ENCODE measurements at regions not wholly inside any gene's neighbourhood (a gene's known extent, or its start where the extent isn't known, plus 50 kb on each side); places are given as distances from the start of the nearest gene placed in this dataset.

DNA sequence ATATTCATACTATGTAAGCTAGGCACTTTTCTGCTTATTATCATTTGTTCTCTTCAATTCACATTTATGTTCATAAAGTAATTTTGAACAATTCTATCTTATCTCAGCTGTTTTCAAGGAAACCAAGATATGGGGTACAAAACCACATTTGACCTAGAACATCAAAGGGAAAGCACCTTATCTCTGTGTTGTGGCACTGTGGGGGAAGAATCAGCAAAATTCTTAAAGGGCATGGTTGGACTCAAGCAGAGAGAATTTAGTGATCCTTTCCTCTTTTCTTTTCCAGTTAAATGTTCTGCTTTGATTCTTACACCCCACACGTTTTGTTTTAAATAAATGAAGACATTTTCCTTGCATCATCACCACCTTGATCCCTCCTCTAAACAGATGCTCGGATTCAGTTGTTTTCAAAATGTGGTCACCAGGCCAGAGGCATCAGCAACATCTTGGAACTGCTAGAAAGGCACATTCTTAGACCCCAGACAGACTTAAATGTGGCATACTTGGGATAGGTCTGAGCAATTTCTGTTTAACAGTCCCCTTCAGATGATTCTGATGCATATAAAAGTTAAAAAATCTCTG is 128.4 kb upstream of the TP63 start:
- POLR2A ChIA-PET, result no interaction called here
- TF ChIP-seq ZNF560 (tag by site-specific recombination; IDR thresholded peaks at IDR 0.05; ENCODE audit: borderline replicate concordance) (no peak), ZNF792 (tag by site-specific recombination; IDR thresholded peaks at IDR 0.05) (no peak), ZNF302 (tag by site-specific recombination; IDR thresholded peaks at IDR 0.05; ENCODE audit: low read depth) (no peak), ZNF248 (tag by site-specific recombination; IDR thresholded peaks at IDR 0.05) (no peak), ZNF311 (tag by site-specific recombination; IDR thresholded peaks at IDR 0.05; ENCODE audit: borderline replicate concordance) (no peak), WT1 (tag by site-specific recombination; IDR thresholded peaks at IDR 0.05) (no peak), ZNF132 (tag by site-specific recombination; IDR thresholded peaks at IDR 0.05; ENCODE audit: borderline replicate concordance) (no peak)
- TF ChIP-seq, protein P1, sequence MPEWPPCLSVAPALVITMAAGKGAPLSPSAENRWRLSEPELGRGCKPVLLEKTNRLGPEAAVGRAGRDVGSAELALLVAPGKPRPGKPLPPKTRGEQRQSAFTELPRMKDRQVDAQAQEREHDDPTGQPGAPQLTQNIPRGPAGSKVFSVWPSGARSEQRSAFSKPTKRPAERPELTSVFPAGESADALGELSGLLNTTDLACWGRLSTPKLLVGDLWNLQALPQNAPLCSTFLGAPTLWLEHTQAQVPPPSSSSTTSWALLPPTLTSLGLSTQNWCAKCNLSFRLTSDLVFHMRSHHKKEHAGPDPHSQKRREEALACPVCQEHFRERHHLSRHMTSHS (tag by site-specific recombination; IDR thresholded peaks at IDR 0.05), result no peak

GRCh38 chr3:189507856-189508255 is 123.3 kb upstream of the TP63 start:
- no peaks in the 10 kb centered on the region for H3K9me3 ChIP-seq (ENCODE audit: control insufficient read depth, insufficient read depth, low read depth, low read length)
- H3K27ac ChIP-seq (ENCODE audit: extremely low read depth, low read depth, low read length), result no peak overlapping the region
- H3K4me1 ChIP-seq (ENCODE audit: control insufficient read depth, insufficient read depth, low read length), result no peaks in the 10 kb centered on the region
- TF ChIP-seq ZNF560 (tag by site-specific recombination; IDR thresholded peaks at IDR 0.05; ENCODE audit: borderline replicate concordance) (no peak), HOXC10 (CRISPR knock-in tag; IDR thresholded peaks at IDR 0.05) (no peak), ZNF266 (tag by site-specific recombination; IDR thresholded peaks at IDR 0.05; ENCODE audit: low read depth) (no peak), ZNF558 (tag by site-specific recombination; IDR thresholded peaks at IDR 0.05) (no peak)
- TF ChIP-seq, protein P2, sequence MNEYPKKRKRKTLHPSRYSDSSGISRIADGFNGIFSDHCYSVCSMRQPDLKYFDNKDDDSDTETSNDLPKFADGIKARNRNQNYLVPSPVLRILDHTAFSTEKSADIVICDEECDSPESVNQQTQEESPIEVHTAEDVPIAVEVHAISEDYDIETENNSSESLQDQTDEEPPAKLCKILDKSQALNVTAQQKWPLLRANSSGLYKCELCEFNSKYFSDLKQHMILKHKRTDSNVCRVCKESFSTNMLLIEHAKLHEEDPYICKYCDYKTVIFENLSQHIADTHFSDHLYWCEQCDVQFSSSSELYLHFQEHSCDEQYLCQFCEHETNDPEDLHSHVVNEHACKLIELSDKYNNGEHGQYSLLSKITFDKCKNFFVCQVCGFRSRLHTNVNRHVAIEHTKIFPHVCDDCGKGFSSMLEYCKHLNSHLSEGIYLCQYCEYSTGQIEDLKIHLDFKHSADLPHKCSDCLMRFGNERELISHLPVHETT (tag by site-specific recombination; IDR thresholded peaks at IDR 0.05), result no peak
- H3K36me3 ChIP-seq (ENCODE audit: control insufficient read depth in 2 of 2, insufficient read depth in 1 of 2, low read length in 2 of 2), result no peaks in the 10 kb centered on the region
- ChIA-PET POLR2A (no interaction called here), CTCF (no interaction called here)
- H3K4me3 ChIP-seq (ENCODE audit: low read depth, low read length), result no peak overlapping the region

More for the DNA sequence above, 128.4 kb upstream of the TP63 start:
- CTCF ChIA-PET, result no interaction called here
- H3K4me3 ChIP-seq (ENCODE audit: low read depth, low read length), result no peak overlapping the region
- no peaks in the 10 kb centered on the region for H3K9me3 ChIP-seq (ENCODE audit: control insufficient read depth, insufficient read depth, low read depth, low read length)
- H3K27ac ChIP-seq (ENCODE audit: extremely low read depth, low read depth, low read length), result no peak overlapping the region
- no peaks in the 10 kb centered on the region for H3K36me3 ChIP-seq (ENCODE audit: control insufficient read depth in 2 of 2, insufficient read depth in 1 of 2, low read length in 2 of 2)
- H3K4me1 ChIP-seq (ENCODE audit: control insufficient read depth, insufficient read depth, low read length), result no peaks in the 10 kb centered on the region

DNA sequence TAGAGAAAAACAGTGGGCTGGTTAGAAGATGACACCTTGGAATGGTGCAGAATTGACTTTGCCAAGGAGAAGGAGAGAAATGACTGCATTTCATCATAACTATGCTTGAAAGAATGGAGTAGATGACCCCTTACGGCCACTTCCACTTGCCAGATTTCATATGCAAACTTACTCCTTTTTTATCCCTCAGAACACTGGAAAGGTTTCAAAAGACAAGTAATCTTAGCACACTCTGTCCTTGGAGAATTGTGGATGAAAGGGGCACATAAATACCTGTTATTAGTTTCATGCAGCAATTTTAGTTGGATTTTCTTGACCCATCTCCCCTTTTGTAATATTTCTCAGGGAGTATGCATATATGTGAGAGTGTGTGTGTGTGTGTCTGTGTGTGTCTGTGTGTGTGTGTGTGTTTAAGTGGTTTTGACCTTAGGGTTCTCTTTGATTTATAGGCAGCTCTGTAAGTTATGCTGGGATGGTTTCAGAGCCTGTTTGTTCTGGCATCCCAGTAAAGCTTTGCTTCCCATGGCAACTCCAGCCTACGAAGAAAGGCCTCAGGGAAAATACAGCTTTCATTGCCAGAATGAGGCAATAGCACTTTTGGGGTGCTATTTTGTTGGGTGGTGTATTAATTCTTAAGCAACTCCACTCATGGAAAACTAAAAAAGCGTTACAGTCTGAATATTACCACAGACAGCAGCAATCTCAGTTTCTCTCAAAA is 122.2 kb upstream of the TP63 start:
- Histone ChIP-seq H3K4me1 (ENCODE audit: control insufficient read depth, insufficient read depth, low read length) (no peaks in the 10 kb centered on the region), H3K9me3 (ENCODE audit: control insufficient read depth, insufficient read depth, low read depth, low read length) (no peaks in the 10 kb centered on the region), H3K27ac (ENCODE audit: extremely low read depth, low read depth, low read length) (no peak overlapping the region), H3K36me3 (ENCODE audit: control insufficient read depth in 2 of 2, insufficient read depth in 1 of 2, low read length in 2 of 2) (no peaks in the 10 kb centered on the region), H3K4me3 (ENCODE audit: low read depth, low read length) (no peak overlapping the region)
- TF ChIP-seq, protein P3, sequence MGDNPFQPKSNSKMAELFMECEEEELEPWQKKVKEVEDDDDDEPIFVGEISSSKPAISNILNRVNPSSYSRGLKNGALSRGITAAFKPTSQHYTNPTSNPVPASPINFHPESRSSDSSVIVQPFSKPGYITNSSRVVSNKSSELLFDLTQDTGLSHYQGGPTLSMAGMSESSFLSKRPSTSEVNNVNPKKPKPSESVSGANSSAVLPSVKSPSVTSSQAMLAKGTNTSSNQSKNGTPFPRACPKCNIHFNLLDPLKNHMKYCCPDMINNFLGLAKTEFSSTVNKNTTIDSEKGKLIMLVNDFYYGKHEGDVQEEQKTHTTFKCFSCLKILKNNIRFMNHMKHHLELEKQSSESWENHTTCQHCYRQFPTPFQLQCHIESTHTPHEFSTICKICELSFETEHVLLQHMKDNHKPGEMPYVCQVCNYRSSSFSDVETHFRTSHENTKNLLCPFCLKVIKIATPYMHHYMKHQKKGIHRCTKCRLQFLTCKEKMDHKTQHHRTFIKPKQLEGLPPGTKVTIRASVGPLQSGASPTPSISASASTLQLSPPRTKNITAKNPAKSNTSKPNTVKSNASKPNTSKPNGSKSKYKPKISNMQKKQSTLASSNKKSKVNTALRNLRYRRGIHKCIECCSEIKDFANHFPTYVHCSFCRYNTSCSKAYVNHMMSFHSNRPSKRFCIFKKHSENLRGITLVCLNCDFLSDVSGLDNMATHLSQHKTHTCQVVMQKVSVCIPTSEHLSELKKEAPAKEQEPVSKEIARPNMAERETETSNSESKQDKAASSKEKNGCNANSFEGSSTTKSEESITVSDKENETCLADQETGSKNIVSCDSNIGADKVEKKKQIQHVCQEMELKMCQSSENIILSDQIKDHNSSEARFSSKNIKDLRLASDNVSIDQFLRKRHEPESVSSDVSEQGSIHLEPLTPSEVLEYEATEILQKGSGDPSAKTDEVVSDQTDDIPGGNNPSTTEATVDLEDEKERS (tag by site-specific recombination; IDR thresholded peaks at IDR 0.05), result no peak
- TF ChIP-seq ZSCAN18 (tag by site-specific recombination; IDR thresholded peaks at IDR 0.05), result no peak
- no peak for TF ChIP-seq TRIM28 (IDR thresholded peaks at IDR 0.05; ENCODE audit: borderline replicate concordance, low read length)
- TF ChIP-seq ZFP69B (tag by site-specific recombination; IDR thresholded peaks at IDR 0.05), result no peak
- TF ChIP-seq, protein P4, sequence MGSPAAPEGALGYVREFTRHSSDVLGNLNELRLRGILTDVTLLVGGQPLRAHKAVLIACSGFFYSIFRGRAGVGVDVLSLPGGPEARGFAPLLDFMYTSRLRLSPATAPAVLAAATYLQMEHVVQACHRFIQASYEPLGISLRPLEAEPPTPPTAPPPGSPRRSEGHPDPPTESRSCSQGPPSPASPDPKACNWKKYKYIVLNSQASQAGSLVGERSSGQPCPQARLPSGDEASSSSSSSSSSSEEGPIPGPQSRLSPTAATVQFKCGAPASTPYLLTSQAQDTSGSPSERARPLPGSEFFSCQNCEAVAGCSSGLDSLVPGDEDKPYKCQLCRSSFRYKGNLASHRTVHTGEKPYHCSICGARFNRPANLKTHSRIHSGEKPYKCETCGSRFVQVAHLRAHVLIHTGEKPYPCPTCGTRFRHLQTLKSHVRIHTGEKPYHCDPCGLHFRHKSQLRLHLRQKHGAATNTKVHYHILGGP (tag by site-specific recombination; IDR thresholded peaks at IDR 0.05), result no peak
- TF ChIP-seq, protein P5, sequence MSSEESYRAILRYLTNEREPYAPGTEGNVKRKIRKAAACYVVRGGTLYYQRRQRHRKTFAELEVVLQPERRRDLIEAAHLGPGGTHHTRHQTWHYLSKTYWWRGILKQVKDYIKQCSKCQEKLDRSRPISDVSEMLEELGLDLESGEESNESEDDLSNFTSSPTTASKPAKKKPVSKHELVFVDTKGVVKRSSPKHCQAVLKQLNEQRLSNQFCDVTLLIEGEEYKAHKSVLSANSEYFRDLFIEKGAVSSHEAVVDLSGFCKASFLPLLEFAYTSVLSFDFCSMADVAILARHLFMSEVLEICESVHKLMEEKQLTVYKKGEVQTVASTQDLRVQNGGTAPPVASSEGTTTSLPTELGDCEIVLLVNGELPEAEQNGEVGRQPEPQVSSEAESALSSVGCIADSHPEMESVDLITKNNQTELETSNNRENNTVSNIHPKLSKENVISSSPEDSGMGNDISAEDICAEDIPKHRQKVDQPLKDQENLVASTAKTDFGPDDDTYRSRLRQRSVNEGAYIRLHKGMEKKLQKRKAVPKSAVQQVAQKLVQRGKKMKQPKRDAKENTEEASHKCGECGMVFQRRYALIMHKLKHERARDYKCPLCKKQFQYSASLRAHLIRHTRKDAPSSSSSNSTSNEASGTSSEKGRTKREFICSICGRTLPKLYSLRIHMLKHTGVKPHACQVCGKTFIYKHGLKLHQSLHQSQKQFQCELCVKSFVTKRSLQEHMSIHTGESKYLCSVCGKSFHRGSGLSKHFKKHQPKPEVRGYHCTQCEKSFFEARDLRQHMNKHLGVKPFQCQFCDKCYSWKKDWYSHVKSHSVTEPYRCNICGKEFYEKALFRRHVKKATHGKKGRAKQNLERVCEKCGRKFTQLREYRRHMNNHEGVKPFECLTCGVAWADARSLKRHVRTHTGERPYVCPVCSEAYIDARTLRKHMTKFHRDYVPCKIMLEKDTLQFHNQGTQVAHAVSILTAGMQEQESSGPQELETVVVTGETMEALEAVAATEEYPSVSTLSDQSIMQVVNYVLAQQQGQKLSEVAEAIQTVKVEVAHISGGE (tag by site-specific recombination; conservative IDR thresholded peaks at IDR 0.05; ENCODE audit: low read depth), result no peak
- TF ChIP-seq ZNF677 (tag by site-specific recombination; IDR thresholded peaks at IDR 0.05), result no peak
- POLR2A ChIA-PET, result no interaction called here
- CTCF ChIA-PET, result no interaction called here

All from HEK293 (cell line).